HG02981 (cell line): ENCODE measurements at regions not wholly inside any gene's neighbourhood (a gene's known extent, or its start where the extent isn't known, plus 50 kb on each side); places are given as distances from the start of the nearest gene placed in this dataset.

Experiments used
- ATAC-seq: cut with Tn5 transposase; IDR thresholded peaks from one replicate; pipeline ENCODE4 v1.9.1; 2021; ENCODE audit warnings: mild to moderate bottlenecking, moderate library complexity; ENCODE audit not compliant: unreplicated experiment

DNA sequence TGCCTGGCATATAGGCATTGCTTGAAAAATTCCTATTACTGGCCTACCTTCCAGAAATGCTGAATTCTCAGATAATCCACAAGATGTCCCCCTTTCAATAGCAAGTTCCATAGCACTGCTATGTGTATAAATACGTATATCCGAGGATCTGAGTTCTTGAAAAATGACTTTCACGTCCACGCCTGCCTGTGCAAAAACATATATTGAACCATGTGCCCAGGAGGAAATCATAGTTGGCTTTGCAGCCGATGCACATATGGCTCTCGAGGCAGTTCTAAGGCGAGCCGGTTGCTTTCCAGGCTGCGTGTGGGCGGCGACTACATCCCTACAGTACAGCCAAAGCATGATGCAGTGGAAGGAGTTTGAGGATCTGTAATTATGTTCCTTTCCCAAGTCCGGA lies 55.4 kb upstream of the ESX1 start:
- no peak for ATAC-seq

DNA sequence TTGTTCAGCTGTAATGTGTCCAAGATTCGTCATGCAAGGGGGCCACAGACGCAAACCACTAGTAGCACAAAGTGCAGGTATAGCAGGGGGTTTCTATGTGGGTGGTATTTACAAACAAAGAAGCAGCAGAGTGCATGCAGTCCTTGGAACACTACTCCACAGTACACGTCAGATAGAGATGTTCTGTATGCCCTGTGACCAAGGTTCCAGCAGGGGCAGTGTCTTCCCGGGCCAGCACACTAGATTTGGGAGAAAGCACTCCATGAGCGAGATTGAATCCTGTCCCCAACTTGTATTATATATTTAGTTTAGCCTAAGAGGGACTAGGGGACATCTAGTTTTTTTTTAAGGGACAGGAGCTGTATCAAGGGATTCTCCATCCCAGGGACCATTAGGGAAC lies 54.4 kb upstream of the ESX1 start:
- no peak for ATAC-seq

DNA sequence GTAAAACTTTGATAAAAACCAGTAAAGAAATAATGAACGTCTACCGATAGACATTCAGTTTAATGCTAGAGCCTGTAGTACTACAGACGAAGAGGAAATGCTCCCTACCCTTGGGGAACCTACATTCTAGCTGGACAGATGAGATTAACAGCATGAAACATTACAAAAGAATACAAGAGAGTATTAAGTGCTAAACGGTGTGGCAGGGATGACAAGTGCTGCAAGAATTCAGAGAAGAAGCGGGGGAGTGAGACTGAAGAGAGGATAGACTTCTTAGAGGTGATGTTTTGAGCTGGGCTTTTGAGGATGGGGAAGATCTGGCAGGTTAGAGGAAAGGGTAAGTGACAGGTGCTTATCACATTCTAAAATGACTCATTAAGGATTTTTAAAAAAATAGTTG lies 52.6 kb upstream of the ESX1 start:
- ATAC-seq, result no peak

DNA sequence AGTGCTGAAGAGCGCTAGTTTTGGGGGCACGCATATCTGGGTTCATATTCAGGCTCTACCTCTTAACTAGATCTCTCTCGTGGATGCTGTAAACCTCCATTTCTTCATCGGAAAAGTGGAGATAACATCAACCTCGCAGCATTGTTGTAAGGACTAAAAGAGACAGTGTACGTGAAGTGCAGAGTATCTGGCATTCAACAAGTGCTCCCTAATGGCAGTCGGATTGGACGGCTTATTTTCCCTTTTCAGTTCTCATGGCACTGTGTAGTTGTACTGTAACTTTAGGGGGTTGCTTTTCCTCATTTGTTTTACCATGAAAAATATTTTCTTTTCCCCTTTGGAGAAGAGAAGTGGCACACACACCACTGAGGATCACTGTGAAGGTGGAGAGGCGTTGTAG lies 51.4 kb upstream of the ESX1 start:
- ATAC-seq, result no peak
